ENCODE measurements at regions not wholly inside any gene's neighbourhood (a gene's known extent, or its start where the extent isn't known, plus 50 kb on each side); places are given as distances from the start of the nearest gene placed in this dataset.

GRCh38 chr4:141409556-141409955 lies 188.9 kb downstream of the ZNF330 start:
- DNase-seq: no peak

DNA sequence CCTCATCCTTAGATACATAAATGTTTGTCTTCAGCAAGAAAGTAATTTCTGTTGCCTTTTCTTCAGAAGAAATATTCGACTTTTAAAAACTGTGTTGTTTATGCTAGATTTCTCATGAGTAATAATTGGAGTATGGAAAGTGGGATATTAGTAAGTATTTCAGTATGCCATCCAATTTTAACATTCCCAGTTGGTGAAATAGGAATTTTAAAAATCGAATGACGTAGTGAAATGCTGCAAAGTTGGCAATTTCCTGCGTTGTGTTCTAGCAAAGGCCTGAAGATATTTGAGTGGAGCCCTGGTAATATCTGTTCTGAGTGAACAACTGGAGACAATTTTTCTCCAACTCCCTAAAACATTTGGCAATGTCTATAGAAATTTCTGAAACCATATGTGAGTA lies 190.1 kb downstream of the ZNF330 start:
- peak; percentile 9 for DNase-seq

- no peak for DNase-seq
Observed at GRCh38 chr4:141411936-141412335, 191.2 kb downstream of the ZNF330 start.

DNA sequence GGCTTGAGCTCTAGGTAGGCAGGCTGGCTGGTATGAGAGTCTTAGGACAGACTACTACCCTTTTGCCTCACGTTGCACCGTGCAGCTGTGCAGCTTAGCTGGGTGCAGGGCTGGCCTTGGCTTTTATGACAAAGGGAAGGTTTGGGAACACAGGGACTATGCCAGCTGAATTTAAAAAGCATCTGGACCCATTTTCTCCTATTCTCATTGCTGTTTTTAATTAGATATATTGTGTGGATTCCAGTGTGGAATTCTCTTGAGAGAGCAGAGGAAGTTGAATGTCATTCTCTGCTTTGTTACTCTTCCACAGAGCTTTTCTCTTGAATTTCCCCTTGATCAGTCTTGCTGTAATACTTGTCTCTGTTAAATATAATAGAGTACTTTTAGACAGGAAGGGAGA lies 192.7 kb downstream of the ZNF330 start:
- DNase-seq: no peak

- no peak for DNase-seq
Observed at GRCh38 chr4:141415651-141416050, 195.0 kb downstream of the ZNF330 start.

DNA sequence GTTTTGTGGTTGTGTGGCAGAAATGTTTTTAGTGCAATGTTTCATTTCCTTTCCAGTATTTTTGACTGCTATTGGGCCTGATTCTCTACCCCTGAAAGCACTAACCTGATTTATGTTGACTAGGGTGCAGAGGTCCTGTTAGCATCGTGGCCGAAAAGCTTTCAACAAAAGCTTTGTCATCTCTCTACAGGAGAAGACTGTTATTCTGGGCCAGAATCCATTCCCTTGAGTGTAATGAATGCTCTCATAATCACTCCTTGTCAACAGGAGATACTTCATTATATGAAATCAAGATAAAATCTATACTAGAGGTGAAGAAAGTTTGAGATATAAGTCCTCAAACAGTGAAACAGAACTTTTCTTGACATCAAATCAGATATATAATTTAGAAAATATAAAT lies 195.5 kb downstream of the ZNF330 start:
- no peak for DNase-seq

- DNase-seq: no peak
Observed at GRCh38 chr4:141416677-141417363, 196.1 kb downstream of the ZNF330 start.

DNA sequence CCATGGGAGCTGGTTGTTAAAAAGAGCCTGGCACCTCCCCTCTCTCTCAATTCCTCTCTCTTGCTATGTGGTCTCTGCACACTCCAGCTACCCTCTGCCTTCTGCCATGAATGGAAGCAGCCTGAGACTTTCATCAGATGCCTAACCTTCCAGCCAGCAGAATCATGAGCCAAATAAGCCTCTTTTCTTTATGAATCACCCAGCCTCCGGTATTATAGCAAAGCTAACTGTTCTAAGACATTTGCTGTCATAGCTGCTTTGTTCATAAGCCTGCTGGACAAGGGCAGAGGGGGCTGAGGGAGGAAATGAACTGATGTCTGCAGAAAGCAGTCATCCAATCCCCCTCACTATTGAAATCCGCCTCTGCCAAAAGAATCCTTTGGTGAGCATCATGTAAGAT lies 196.7 kb downstream of the ZNF330 start:
- DNase-seq: peak; percentile 45

- peak; percentile 14 for DNase-seq
Observed at GRCh38 chr4:141425124-141425523, 204.4 kb downstream of the ZNF330 start.

- no peak for DNase-seq
Observed at GRCh38 chr4:141427726-141428296, 207.1 kb downstream of the ZNF330 start.

DNA sequence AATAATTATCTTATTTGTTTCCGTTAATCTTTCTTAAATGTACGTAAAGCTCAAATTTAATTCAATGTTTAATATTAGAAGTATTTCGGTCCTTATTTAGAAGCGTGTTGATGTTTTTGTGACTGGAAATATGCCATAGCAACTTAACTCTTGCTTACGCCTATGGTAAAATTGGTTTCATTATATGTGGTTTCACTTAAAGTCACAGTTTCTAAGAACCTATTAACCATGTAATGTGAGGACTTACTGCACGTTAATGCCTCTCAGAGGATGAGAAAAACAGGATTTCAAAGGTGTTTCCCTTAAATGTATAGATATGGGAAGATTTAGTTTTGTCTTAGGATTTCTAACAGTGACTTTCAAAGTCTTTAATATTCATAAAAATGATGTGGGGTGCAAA lies 206.4 kb upstream of the IL15 start:
- no peak for DNase-seq

GRCh38 chr4:141430686-141431085 lies 205.7 kb upstream of the IL15 start:
- DNase-seq: no peak

- DNase-seq: no peak
Observed at GRCh38 chr4:141432000-141432712, 204.2 kb upstream of the IL15 start.

GRCh38 chr4:141435446-141436225 lies 200.7 kb upstream of the IL15 start:
- DNase-seq: no peak

DNA sequence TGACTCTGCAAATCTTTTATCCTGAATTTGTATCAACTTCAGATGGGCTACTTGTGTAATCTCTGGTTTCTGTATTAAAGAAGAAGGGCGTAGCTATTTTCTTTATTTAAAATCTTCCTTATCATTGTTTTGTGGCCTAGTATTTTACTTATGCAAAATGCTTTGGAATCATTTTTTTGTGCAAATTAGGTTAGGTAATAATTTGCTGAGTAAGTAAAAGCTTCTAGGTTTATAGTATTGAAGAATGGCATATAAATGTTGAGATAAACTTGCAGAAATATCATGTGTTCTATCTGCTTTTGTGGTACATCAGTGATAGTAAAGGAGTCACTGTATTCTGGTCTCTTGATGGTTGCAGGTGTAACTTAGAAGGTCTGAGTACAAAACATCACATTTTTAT lies 197.2 kb upstream of the IL15 start:
- DNase-seq: no peak

GRCh38 chr4:141447761-141448160 lies 188.6 kb upstream of the IL15 start:
- no peak for DNase-seq

DNA sequence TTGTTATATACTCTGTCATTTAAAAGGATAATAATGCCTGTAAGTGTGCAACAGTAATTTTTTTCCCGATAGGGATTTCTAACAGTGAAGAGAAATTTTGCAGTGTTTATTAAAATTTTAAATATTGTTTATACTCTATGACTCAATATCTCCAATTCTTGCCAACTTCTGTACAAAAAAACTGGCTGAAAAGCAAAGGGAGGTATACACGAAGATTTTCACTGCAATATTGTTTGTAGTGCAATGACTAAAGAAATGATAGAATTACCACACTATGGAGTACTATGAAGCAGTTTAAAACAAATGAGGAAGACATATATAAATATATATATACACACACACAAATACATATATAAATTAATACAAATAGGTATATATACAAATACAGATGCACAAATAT lies 187.9 kb upstream of the IL15 start:
- DNase-seq: no peak

DNA sequence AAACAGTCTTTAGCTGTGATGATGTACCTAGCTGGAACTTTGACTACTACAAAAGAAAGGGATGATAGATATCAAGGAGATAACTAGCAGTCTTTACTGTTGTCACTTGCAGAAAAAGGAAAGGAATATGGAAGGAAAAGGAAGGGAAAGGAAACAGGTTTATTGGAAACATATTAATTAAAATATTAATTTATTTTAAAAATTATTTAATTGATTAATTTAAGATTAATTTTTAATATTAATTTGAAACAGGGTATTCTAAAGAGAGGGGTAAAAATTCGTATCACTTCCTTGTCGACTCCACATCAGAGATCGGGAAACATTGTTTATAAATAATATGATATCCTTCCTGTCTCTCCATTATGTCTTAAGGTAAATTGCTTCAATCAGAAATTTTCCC lies 186.5 kb upstream of the IL15 start:
- DNase-seq: no peak

GRCh38 chr4:141455651-141456050 lies 180.7 kb upstream of the IL15 start:
- DNase-seq: no peak

- DNase-seq: no peak
Observed at GRCh38 chr4:141457653-141458052, 178.7 kb upstream of the IL15 start.

DNA sequence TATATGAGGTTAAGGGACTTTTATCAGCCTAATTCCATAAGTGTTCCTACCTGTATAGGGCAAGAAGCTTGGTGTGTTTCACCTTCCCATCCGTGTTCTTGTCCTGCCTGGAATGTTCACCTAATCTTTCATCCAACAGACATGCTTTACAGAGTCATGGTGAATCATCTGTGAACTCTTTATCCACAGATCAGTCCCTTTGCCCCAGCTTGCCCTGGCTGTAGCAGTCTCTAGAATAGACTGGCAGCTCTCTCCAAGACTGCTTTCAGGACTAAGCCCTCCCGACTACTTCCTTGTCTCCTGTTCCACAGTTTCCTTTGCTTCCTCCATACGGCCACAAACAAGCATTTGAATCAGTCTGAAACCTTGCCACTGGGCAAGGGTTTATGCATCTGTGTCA lies 177.9 kb upstream of the IL15 start:
- no peak for DNase-seq

GRCh38 chr4:141459020-141459419 lies 177.4 kb upstream of the IL15 start:
- no peak for DNase-seq

GRCh38 chr4:141462361-141462760 lies 174.0 kb upstream of the IL15 start:
- DNase-seq: no peak

GRCh38 chr4:141463678-141464077 lies 172.7 kb upstream of the IL15 start:
- no peak for DNase-seq
